CD4-positive, alpha-beta T cell treated with Interleukin-4 for 4 hours (primary cell): ENCODE measurements at regions not wholly inside any gene's neighbourhood (a gene's known extent, or its start where the extent isn't known, plus 50 kb on each side); places are given as distances from the start of the nearest gene placed in this dataset.
"Not testable (repeated sequence)": the region's sequence is repeated elsewhere in the genome, so short reads cannot be mapped to it uniquely, and the experiment has no call there.

ENCODE experiments used
- DNase-seq: peaks from one replicate; pipeline ENCODE4 v3.0.0-alpha.2; 2020

GRCh38 chr16:5207862-5208498 is 110.4 kb upstream of the EEF2KMT start:
- DNase-seq, result peak; percentile 4

DNA sequence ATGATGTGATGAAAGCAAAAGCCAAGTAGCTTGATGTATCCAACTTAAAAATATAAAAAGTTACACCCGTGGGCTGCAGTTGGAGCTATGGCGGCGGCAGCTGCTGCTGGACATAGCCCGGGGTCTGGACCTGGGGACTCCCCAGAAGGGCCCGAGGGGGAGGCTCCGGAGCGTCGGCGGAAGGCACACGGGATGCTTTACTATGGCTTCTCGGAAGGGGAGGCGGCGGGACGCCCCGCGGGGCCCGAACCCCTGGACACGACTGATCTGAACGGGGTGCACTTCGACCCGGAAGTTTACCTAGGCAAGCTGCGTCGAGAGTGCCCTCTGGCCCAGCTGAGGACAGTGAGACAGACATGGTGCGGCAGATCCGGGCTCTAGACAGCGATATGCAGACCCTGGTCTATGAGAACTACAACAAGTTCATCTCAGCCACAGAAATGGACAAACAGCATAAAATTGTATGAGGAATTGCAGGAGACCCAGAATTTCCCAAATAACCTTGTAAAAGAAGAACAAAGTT is 109.5 kb upstream of the EEF2KMT start:
- DNase-seq, result no peak

GRCh38 chr16:5206331-5206990 is 108.9 kb upstream of the EEF2KMT start:
- no peak for DNase-seq

DNA sequence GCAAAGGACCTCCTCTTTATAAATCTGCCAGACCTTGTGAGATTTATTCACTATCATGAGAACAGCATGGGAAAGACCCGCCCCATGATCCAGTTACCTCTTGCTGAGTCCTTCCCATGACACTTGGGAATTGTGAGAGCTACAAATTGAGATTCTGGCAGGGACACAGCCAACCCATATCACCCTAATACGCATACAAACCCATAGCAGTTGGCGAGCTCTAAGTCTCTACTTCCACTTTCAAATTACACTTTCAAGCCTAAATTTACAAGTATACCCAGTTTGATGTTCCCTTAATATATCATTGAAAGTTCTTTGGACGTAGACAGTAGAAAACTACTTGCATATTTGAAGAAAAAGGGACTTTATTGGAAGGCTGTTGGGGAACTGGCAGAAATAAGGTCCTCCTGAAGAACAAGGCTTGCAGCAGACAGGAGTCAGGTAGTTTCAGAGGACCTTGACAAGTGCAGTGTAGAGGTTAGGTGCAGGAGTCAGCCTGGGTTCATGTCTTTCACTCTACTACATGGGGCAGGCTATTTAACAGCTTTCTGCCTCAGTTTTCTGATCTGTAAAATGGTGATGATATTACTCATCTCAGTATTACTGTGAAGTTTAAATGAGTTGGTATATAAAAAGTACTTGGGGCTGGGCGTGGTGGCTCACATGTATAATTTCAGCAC is 107.9 kb upstream of the EEF2KMT start:
- DNase-seq, result no peak

- not testable (repeated sequence) for DNase-seq
These were observed 106.1 kb upstream of the EEF2KMT start for GRCh38 chr16:5203675-5204074.

- no peak for DNase-seq
These were observed 102.5 kb upstream of the EEF2KMT start for GRCh38 chr16:5200123-5200522.

DNA sequence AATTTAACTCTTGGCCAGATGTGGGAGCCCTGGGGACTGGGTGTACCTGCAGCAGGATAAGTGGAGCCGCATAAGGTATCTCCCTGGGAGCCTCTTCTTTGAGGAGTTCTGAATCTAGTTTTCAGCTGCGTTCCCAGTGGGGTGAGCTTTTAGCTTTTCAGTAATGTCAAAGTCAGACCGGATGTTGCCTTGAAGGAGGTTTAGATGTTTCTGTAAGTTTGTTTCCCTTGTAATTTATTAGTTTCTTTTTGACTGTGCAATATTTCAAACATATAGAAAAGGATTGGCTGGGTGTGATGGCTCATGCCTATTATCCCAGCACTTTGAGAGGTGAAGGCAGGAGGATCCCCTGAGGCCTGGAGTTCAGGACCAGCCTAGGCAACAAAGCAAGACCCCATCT is 98.6 kb upstream of the EEF2KMT start:
- DNase-seq, result no peak

- DNase-seq, result no peak
These were observed 96.3 kb upstream of the EEF2KMT start for GRCh38 chr16:5193861-5194260.

DNA sequence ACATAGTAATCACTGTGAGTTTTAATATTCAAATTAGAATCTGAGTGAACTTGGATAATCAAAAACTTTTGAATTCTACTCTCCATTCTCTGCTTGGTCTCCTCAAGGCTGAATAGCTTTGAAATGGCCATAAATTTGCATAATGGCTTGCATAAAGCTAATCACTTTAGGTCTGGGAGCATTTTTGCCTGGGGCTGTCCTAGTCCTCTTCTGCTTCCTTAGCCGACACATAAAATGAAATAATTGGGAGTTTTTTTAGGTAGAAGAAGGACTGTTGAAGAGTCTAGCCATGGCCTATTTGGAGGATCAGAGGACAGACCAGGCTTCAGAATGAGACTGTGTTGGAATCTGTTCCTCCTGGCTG is 91.4 kb upstream of the EEF2KMT start:
- no peak for DNase-seq

DNA sequence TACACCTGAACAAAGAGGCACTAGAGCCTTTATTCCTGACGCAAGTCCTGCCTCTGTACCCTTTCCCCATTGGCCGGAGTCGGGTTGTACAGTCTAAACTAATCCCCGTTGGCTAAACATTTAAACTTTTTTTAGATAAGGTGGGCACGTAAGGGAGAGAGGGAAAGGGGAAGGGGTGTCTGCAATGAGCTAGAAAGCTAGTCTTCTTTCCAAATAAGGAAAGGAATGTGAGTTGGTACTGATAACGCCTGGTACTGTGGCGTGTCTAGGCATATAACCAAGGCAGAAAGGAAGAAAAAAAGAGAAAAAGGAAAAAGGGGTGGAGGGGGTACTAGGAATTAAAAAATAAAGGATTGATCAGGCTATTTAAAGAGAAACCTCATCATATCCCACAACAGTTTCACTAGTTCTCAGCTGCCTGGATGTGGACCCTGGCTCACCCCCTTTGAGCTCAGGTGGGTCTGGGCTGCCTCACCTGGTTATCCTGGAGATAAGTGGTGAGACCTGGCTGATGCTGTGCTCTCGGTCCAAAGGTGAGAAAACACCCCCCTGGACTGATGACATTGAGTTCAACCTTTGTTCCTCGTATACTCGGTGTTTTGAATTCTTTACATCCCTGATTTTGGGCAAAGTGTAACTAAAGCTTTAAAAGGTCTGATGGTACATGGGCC is 90.9 kb upstream of the EEF2KMT start:
- no peak for DNase-seq

DNA sequence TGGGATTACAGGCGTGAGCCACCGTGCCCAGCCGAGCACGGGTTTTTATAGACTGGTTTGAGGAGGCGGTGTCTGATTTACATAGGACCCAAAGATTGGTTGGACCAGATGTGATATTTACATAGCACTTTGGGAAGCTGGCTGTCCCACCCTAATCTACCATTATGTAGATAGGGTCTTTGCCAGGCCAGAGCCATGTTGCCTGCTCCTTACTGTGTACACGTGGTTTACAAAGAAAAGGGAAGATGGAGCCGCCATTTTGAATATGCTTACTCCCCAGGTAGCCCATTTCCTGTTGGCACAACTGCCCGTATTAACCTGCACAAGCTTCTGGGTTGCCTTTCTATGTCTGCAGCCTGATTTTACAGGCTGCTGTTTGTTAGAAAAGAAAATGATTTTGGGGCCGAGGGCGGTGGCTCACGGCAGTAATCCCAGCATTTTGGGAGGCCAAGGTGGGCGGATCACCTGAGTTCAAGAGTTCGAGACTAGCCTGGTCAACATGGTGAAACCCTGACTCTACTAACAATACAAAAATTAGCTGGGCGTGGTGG is 89.9 kb upstream of the EEF2KMT start:
- no peak for DNase-seq

DNA sequence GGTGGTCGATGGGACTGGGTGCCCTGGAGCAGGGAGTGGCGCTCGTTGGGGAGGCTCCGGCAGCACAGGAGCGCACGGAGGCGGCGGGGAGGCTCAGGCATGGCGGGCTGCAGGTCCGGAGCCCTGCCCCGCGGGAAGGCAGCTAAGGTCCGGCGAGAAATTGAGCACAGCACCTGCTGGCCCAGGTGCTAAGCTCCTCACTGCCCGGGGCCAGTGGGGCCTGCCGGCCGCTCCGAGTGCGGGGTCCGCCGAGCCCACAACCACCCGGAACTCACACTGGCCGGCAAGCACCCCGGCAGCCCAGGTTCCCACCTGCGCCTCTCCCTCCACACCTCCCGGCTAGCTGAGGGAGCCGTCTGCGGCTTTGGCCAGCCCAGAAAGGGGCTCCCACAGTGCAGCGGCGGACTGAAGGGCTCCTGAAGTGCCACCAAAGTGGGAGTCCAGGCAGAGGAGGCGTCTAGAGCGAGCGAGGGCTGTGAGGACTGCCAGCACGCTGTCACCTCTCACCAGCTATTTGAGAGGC is 88.8 kb upstream of the EEF2KMT start:
- no peak for DNase-seq

- no peak for DNase-seq
These were observed 78.9 kb upstream of the EEF2KMT start for GRCh38 chr16:5176505-5176904.

- no peak for DNase-seq
These were observed 77.7 kb upstream of the EEF2KMT start for GRCh38 chr16:5175266-5175665.

- DNase-seq, result no peak
These were observed 68.9 kb upstream of the EEF2KMT start for GRCh38 chr16:5166486-5166885.

GRCh38 chr16:5165429-5165828 is 67.8 kb upstream of the EEF2KMT start:
- DNase-seq, result not testable (repeated sequence)

DNA sequence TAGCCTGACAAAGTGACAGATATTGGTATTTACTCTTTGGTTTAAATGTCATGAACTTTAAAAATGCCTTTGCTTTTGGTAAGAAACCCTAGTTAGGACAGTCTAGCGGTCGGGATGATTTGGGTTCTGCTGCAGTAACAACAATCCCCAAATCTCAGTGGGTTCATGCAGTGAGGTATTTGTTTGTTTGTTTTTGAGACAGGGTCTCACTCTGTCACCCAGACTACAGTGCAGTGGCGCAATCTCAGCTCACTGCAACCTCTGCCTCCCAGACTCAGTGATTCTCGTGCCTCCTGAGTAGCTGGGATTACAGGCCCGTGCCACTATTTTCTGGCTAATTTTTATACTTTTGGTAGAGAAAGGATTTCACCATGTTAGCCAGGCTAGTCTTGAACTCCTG is 65.2 kb upstream of the EEF2KMT start:
- not testable (repeated sequence) for DNase-seq

DNA sequence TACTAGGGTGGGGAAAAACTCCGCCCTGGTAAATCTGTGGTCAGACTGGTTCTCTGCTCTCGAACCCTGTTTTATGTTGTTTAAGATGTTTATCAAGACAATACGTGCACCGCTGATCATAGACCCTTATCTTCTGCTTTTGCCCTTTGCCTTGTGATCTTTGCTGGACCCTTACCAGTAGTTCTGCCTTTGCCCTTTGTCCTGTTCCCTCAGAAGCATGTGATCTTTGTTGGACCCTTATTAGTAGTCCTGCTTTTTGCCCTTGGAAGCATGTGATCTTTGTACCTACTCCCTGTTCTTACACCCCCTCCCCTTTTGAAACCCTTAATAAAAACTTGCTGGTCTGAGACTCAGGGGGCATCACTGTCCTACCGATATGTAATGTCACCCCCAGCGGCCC is 64.3 kb upstream of the EEF2KMT start:
- not testable (repeated sequence) for DNase-seq

DNA sequence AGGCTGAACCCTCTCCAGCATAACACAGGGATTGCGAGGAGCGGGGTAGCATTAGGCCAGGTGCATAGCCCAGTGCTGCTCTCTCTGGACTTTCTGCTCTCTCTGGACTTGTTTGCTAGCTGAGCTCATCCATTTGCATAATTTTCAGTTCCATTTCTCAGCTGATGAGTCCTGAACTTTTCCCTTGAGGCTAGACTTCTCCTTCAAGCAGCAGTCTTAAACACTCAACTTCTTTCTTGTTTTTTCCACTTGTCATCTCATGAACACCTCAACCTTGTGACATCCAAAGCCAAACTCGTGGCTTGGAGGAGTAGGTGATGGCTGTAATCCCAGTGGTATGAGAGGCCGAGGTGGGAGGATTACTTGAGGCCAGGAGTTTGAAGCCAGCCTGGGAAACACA is 62.4 kb upstream of the EEF2KMT start:
- not testable (repeated sequence) for DNase-seq

GRCh38 chr16:5159537-5159936 is 61.9 kb upstream of the EEF2KMT start:
- not testable (repeated sequence) for DNase-seq

GRCh38 chr16:5158494-5158893 is 60.9 kb upstream of the EEF2KMT start:
- DNase-seq, result no peak

DNA sequence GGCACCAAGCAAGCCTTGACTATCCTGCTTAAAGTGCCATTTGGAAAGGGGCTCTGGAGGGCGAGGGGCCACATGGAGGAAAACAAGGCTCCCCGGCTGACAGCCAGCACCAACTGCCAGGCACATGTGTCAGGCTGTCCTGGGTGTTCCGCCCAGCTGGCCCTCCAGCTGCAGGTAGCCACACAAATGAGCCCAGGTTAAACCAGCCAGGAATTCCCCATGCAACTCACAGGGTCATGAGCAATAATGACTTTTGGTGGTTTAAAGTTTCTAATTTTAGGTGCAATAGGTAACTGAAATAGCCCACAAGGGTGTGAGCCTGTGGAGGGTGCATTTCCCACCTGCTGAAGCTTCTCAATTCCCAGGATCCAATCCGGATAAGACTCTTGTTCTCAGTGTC is 58.9 kb upstream of the EEF2KMT start:
- not testable (repeated sequence) for DNase-seq

DNA sequence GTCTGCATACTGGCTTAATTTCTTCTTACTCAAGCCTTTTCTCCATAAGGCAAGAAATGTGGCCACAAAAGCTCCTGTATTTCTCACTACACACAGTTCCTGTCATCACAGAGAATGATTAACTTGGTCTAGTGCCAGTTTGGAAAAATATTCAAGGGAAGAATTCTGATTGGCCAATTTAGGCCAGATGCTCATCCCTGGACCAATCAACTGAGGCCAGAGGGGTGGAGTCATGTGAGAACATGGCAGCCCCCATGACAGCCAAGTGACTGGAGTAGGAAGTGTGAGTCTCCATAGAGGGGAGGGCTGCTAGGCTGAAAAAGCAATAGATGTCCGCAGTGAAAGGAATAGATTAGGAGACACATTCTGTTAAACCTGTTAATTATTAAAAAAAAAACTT is 56.4 kb upstream of the EEF2KMT start:
- DNase-seq, result not testable (repeated sequence)
